ENCODE measurements at regions not wholly inside any gene's neighbourhood (a gene's known extent, or its start where the extent isn't known, plus 50 kb on each side); places are given as distances from the start of the nearest gene placed in this dataset.

GRCh38 chr10:8712656-8713055 lies 658.2 kb downstream of the GATA3 start:
- DNase-seq (ENCODE audit: low read depth), result no peak
- no peak for TF ChIP-seq CTCF (conservative IDR thresholded peaks at IDR 0.05; ENCODE audit: control insufficient read depth, insufficient read depth, low read depth, low read length)
- no peak overlapping the region for H3K4me3 ChIP-seq (ENCODE audit: control insufficient read depth, low read depth, low read length)

GRCh38 chr10:8719971-8720370 lies 665.5 kb downstream of the GATA3 start:
- no peak for DNase-seq (ENCODE audit: low read depth)
- no peak overlapping the region for H3K4me3 ChIP-seq (ENCODE audit: control insufficient read depth, low read depth, low read length)
- TF ChIP-seq CTCF (conservative IDR thresholded peaks at IDR 0.05; ENCODE audit: control insufficient read depth, insufficient read depth, low read depth, low read length), result no peak

- no peak for DNase-seq (ENCODE audit: low read depth)
- no peak for TF ChIP-seq CTCF (conservative IDR thresholded peaks at IDR 0.05; ENCODE audit: control insufficient read depth, insufficient read depth, low read depth, low read length)
- H3K4me3 ChIP-seq (ENCODE audit: control insufficient read depth, low read depth, low read length), result no peak overlapping the region
Measured at GRCh38 chr10:8721650-8722049, 667.2 kb downstream of the GATA3 start.

GRCh38 chr10:8722835-8723234 lies 668.3 kb downstream of the GATA3 start:
- no peak for TF ChIP-seq CTCF (conservative IDR thresholded peaks at IDR 0.05; ENCODE audit: control insufficient read depth, insufficient read depth, low read depth, low read length)
- no peak for DNase-seq (ENCODE audit: low read depth)

GRCh38 chr10:8725343-8725742 lies 670.9 kb downstream of the GATA3 start:
- no peak for TF ChIP-seq CTCF (conservative IDR thresholded peaks at IDR 0.05; ENCODE audit: control insufficient read depth, insufficient read depth, low read depth, low read length)
- no peak overlapping the region for H3K4me3 ChIP-seq (ENCODE audit: control insufficient read depth, low read depth, low read length)
- DNase-seq (ENCODE audit: low read depth), result no peak

More at GRCh38 chr10:8722835-8723234, 668.3 kb downstream of the GATA3 start:
- H3K4me3 ChIP-seq (ENCODE audit: control insufficient read depth, low read depth, low read length), result no peak overlapping the region

- no peak for TF ChIP-seq CTCF (conservative IDR thresholded peaks at IDR 0.05; ENCODE audit: control insufficient read depth, insufficient read depth, low read depth, low read length)
- DNase-seq (ENCODE audit: low read depth), result no peak
Measured at GRCh38 chr10:8726084-8726778, 671.7 kb downstream of the GATA3 start.

GRCh38 chr10:8726779-8727084 lies 672.2 kb downstream of the GATA3 start:
- TF ChIP-seq CTCF (conservative IDR thresholded peaks at IDR 0.05; ENCODE audit: control insufficient read depth, insufficient read depth, low read depth, low read length), result no peak
- no peak for DNase-seq (ENCODE audit: low read depth)
- no peak overlapping the region for H3K4me3 ChIP-seq (ENCODE audit: control insufficient read depth, low read depth, low read length)

More at GRCh38 chr10:8726084-8726778, 671.7 kb downstream of the GATA3 start:
- no peak overlapping the region for H3K4me3 ChIP-seq (ENCODE audit: control insufficient read depth, low read depth, low read length)
